ENCODE measurements at regions not wholly inside any gene's neighbourhood (a gene's known extent, or its start where the extent isn't known, plus 50 kb on each side); places are given as distances from the start of the nearest gene placed in this dataset.

DNA sequence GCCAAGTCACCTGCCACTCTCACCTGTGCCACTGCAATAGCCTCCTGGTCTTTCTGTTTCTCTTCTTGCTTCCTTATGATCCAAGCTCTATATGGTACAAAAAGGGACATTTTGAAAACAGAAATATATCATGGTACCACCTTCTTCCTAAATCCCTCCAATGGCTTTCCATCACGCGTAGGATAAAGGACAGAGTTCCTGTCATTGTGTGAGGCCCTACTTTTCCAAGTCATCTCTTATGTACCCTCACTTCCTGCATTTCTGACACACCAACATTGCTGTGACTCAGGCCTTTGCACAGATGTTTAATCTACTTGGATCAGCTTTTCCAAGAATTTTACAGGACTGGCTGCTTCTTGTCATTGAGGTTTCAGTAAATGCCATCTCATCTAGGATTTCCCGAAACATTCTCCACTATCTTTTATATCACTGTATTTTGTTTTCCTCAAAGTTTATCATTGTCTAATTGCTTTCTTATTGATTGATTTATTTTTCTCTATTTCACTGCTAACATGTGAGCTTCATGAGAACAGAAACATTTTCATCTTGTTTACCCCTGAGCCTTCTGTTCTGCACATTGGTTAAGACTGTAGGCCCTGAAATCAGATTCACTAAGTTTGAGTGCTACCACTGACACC is 426.1 kb upstream of the FANCL start:
- TF ChIP-seq BACH2 (CRISPR knock-in tag; IDR thresholded peaks at IDR 0.05; ENCODE audit: borderline replicate concordance) (no peak), RARB (CRISPR knock-in tag; IDR thresholded peaks at IDR 0.05) (no peak), ZFP30 (CRISPR knock-in tag; IDR thresholded peaks at IDR 0.05) (no peak), ZC3H10 (CRISPR knock-in tag; IDR thresholded peaks at IDR 0.05) (no peak), ZNF565 (CRISPR knock-in tag; conservative IDR thresholded peaks at IDR 0.05; ENCODE audit: low read depth) (no peak), ZNF70 (CRISPR knock-in tag; IDR thresholded peaks at IDR 0.05) (no peak), GLIS3 (CRISPR knock-in tag; IDR thresholded peaks at IDR 0.05) (no peak), PPARA (CRISPR knock-in tag; IDR thresholded peaks at IDR 0.05; ENCODE audit: borderline replicate concordance) (no peak), CSDC2 (CRISPR knock-in tag; IDR thresholded peaks at IDR 0.05) (no peak)
- TF ChIP-seq, protein P1, sequence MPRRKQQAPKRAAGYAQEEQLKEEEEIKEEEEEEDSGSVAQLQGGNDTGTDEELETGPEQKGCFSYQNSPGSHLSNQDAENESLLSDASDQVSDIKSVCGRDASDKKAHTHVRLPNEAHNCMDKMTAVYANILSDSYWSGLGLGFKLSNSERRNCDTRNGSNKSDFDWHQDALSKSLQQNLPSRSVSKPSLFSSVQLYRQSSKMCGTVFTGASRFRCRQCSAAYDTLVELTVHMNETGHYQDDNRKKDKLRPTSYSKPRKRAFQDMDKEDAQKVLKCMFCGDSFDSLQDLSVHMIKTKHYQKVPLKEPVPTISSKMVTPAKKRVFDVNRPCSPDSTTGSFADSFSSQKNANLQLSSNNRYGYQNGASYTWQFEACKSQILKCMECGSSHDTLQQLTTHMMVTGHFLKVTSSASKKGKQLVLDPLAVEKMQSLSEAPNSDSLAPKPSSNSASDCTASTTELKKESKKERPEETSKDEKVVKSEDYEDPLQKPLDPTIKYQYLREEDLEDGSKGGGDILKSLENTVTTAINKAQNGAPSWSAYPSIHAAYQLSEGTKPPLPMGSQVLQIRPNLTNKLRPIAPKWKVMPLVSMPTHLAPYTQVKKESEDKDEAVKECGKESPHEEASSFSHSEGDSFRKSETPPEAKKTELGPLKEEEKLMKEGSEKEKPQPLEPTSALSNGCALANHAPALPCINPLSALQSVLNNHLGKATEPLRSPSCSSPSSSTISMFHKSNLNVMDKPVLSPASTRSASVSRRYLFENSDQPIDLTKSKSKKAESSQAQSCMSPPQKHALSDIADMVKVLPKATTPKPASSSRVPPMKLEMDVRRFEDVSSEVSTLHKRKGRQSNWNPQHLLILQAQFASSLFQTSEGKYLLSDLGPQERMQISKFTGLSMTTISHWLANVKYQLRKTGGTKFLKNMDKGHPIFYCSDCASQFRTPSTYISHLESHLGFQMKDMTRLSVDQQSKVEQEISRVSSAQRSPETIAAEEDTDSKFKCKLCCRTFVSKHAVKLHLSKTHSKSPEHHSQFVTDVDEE (CRISPR knock-in tag; IDR thresholded peaks at IDR 0.05) = no peak
- TF ChIP-seq, protein P2, sequence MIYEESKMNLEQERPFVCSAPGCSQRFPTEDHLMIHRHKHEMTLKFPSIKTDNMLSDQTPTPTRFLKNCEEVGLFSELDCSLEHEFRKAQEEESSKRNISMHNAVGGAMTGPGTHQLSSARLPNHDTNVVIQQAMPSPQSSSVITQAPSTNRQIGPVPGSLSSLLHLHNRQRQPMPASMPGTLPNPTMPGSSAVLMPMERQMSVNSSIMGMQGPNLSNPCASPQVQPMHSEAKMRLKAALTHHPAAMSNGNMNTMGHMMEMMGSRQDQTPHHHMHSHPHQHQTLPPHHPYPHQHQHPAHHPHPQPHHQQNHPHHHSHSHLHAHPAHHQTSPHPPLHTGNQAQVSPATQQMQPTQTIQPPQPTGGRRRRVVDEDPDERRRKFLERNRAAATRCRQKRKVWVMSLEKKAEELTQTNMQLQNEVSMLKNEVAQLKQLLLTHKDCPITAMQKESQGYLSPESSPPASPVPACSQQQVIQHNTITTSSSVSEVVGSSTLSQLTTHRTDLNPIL (CRISPR knock-in tag; IDR thresholded peaks at IDR 0.05; ENCODE audit: low read depth) = no peak
- ATAC-seq = no peak

DNA sequence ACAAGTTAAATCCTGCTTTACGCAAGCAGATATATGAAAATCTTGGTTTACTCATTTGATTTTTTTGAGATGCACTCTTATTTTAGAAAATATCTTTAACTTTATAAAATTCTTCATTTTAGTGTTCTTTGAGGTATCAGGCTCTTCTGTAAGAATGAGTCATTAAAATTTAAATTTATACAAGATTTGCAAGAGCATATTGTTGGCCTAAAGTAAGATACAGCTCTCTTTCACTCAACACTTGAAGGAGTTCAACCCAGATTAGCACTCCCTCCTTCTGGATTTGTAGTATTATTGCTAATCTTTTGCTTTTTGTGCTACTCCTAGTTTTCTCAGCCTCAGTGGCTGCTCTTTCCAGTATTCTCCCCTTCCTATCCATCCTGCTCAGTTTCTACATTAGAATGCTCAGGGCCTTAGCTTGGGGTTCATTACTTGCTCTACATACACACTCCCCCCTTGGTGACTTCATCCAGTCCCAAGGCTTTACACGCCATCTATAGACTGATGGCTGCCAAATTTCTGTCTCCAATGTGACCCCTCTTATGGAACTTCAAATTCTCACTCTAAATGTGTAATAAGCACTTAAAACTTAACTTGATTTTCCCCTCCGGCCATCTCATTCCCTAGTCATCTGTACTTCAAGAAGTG is 425.3 kb upstream of the FANCL start:
- TF ChIP-seq GLIS3 (CRISPR knock-in tag; IDR thresholded peaks at IDR 0.05) (no peak), SNAI2 (CRISPR knock-in tag; IDR thresholded peaks at IDR 0.05) (no peak), TOX (CRISPR knock-in tag; IDR thresholded peaks at IDR 0.05; ENCODE audit: borderline replicate concordance) (no peak), ZNF565 (CRISPR knock-in tag; conservative IDR thresholded peaks at IDR 0.05; ENCODE audit: low read depth) (no peak), ZFP3 (CRISPR knock-in tag; IDR thresholded peaks at IDR 0.05) (no peak), ZFP30 (CRISPR knock-in tag; IDR thresholded peaks at IDR 0.05) (no peak)
- TF ChIP-seq, protein P3, sequence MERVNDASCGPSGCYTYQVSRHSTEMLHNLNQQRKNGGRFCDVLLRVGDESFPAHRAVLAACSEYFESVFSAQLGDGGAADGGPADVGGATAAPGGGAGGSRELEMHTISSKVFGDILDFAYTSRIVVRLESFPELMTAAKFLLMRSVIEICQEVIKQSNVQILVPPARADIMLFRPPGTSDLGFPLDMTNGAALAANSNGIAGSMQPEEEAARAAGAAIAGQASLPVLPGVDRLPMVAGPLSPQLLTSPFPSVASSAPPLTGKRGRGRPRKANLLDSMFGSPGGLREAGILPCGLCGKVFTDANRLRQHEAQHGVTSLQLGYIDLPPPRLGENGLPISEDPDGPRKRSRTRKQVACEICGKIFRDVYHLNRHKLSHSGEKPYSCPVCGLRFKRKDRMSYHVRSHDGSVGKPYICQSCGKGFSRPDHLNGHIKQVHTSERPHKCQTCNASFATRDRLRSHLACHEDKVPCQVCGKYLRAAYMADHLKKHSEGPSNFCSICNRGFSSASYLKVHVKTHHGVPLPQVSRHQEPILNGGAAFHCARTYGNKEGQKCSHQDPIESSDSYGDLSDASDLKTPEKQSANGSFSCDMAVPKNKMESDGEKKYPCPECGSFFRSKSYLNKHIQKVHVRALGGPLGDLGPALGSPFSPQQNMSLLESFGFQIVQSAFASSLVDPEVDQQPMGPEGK (CRISPR knock-in tag; IDR thresholded peaks at IDR 0.05; ENCODE audit: borderline replicate concordance) = no peak
- TF ChIP-seq, protein P2 (CRISPR knock-in tag; IDR thresholded peaks at IDR 0.05; ENCODE audit: low read depth) = no peak
- TF ChIP-seq, protein P4, sequence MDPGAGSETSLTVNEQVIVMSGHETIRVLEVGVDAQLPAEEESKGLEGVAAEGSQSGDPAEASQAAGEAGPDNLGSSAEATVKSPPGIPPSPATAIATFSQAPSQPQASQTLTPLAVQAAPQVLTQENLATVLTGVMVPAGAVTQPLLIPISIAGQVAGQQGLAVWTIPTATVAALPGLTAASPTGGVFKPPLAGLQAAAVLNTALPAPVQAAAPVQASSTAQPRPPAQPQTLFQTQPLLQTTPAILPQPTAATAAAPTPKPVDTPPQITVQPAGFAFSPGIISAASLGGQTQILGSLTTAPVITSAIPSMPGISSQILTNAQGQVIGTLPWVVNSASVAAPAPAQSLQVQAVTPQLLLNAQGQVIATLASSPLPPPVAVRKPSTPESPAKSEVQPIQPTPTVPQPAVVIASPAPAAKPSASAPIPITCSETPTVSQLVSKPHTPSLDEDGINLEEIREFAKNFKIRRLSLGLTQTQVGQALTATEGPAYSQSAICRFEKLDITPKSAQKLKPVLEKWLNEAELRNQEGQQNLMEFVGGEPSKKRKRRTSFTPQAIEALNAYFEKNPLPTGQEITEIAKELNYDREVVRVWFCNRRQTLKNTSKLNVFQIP (CRISPR knock-in tag; IDR thresholded peaks at IDR 0.05; ENCODE audit: borderline replicate concordance, low read depth) = no peak
- ATAC-seq = no peak

DNA sequence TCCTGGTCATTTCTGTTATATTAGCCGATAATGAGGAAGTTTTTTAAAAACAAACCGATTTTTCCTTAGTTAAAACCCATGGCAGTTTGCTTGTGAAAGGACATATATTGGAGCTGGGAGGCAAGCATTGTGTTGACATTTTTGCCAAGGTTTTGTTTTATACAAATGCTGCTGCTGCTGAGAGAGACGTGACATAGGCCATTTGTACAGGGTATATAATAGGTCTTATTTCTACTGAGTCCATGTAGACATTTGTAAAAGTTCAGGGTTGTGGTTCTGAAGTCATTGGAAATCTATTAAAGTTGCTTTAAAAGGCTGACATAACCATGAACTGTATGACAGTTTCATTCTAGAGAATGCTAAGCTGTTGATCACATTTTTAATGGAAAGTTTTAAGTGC is 424.0 kb upstream of the FANCL start:
- no peak for ATAC-seq
- no peak for TF ChIP-seq PPARA (CRISPR knock-in tag; IDR thresholded peaks at IDR 0.05; ENCODE audit: borderline replicate concordance)
- TF ChIP-seq OSR1 (CRISPR knock-in tag; IDR thresholded peaks at IDR 0.05) = no peak
- no peak for TF ChIP-seq ZFP3 (CRISPR knock-in tag; IDR thresholded peaks at IDR 0.05)
- TF ChIP-seq ISL1 (CRISPR knock-in tag; IDR thresholded peaks at IDR 0.05) = no peak
- TF ChIP-seq SNAI2 (CRISPR knock-in tag; IDR thresholded peaks at IDR 0.05) = no peak
- no peak for TF ChIP-seq ZNF70 (CRISPR knock-in tag; IDR thresholded peaks at IDR 0.05)
- TF ChIP-seq, protein P2 (CRISPR knock-in tag; IDR thresholded peaks at IDR 0.05; ENCODE audit: low read depth) = no peak
- no peak for TF ChIP-seq ZNF8 (CRISPR knock-in tag; IDR thresholded peaks at IDR 0.05)
- TF ChIP-seq, protein P1 (CRISPR knock-in tag; IDR thresholded peaks at IDR 0.05) = no peak
- TF ChIP-seq ARNTL (CRISPR knock-in tag; IDR thresholded peaks at IDR 0.05; ENCODE audit: borderline replicate concordance, low read depth) = no peak
